Glutamatergic neuron (in vitro differentiated cells): ENCODE measurements at regions not wholly inside any gene's neighbourhood (a gene's known extent, or its start where the extent isn't known, plus 50 kb on each side); places are given as distances from the start of the nearest gene placed in this dataset.

Source experiments
- DNase-seq: peaks from one replicate; pipeline ENCODE4 v3.0.0; 2022
- H3K27ac Mint-ChIP-seq: one replicate; pipeline ENCODE4 v1.8.0; 2020; ENCODE audit warnings: mild to moderate bottlenecking, mixed read lengths, inconsistent platforms; ENCODE audit not compliant: unreplicated experiment
- H3K27me3 Mint-ChIP-seq: one replicate; pipeline ENCODE4 v1.8.0; 2020; ENCODE audit warnings: mild to moderate bottlenecking, moderate library complexity, mixed read lengths, inconsistent platforms; ENCODE audit not compliant: unreplicated experiment
- H3K36me3 Mint-ChIP-seq: one replicate; pipeline ENCODE4 v1.8.0; 2020; ENCODE audit warnings: mild to moderate bottlenecking, mixed read lengths, inconsistent platforms; ENCODE audit not compliant: unreplicated experiment
- H3K4me1 Mint-ChIP-seq: one replicate; pipeline ENCODE4 v1.8.0; 2020; ENCODE audit warnings: mild to moderate bottlenecking, low read depth, mixed read lengths, inconsistent platforms; ENCODE audit not compliant: unreplicated experiment
- H3K4me3 Mint-ChIP-seq: one replicate; pipeline ENCODE4 v1.8.0; 2020; ENCODE audit warnings: mild to moderate bottlenecking, mixed read lengths, inconsistent platforms; ENCODE audit not compliant: unreplicated experiment
- H3K9me3 Mint-ChIP-seq: one replicate; pipeline ENCODE4 v1.8.0; 2020; ENCODE audit warnings: mild to moderate bottlenecking, moderate library complexity, mixed read lengths, inconsistent platforms; ENCODE audit not compliant: unreplicated experiment
- CTCF ChIP-seq: fragments of 200-600 bp; sonication (generic); IDR thresholded peaks from one replicate; pipeline ENCODE4 v1.5.0; 2021; ENCODE audit not compliant: partially characterized antibody, unreplicated experiment

- Mint-ChIP-seq H3K4me1 (no peaks in the 10 kb centered on the region), H3K4me3 (no peak overlapping the region), H3K9me3 (no peaks in the 10 kb centered on the region), H3K27ac (no peak overlapping the region), H3K36me3 (no peaks in the 10 kb centered on the region), H3K27me3 (no peaks in the 10 kb centered on the region)
- no peak for TF ChIP-seq CTCF
- DNase-seq, result no peak
Measured at GRCh38 chr3:65035246-65035645, 347.4 kb upstream of the ADAMTS9 start.

- Mint-ChIP-seq H3K4me3 (no peak overlapping the region), H3K27ac (no peak overlapping the region), H3K27me3 (no peaks in the 10 kb centered on the region), H3K4me1 (no peaks in the 10 kb centered on the region), H3K9me3 (no peaks in the 10 kb centered on the region), H3K36me3 (no peaks in the 10 kb centered on the region)
- TF ChIP-seq CTCF, result no peak
- DNase-seq, result no peak
Measured at GRCh38 chr3:65033576-65033975, 345.8 kb upstream of the ADAMTS9 start.

GRCh38 chr3:65030847-65031463, 343.2 kb upstream of the ADAMTS9 start:
- no peak for DNase-seq
- H3K4me3 Mint-ChIP-seq, result no peak overlapping the region

GRCh38 chr3:65030014-65030627, 342.3 kb upstream of the ADAMTS9 start:
- Mint-ChIP-seq H3K9me3 (no peaks in the 10 kb centered on the region), H3K27ac (no peak overlapping the region), H3K4me3 (no peak overlapping the region), H3K4me1 (no peaks in the 10 kb centered on the region), H3K36me3 (no peaks in the 10 kb centered on the region), H3K27me3 (no peaks in the 10 kb centered on the region)
- DNase-seq, result no peak
- no peak for TF ChIP-seq CTCF

More at GRCh38 chr3:65030847-65031463, 343.2 kb upstream of the ADAMTS9 start:
- TF ChIP-seq CTCF, result no peak
- Mint-ChIP-seq H3K9me3 (no peaks in the 10 kb centered on the region), H3K36me3 (no peaks in the 10 kb centered on the region), H3K4me1 (no peaks in the 10 kb centered on the region), H3K27ac (no peak overlapping the region), H3K27me3 (no peaks in the 10 kb centered on the region)

- Mint-ChIP-seq H3K4me3 (no peak overlapping the region), H3K36me3 (no peaks in the 10 kb centered on the region), H3K9me3 (no peaks in the 10 kb centered on the region), H3K27ac (no peak overlapping the region), H3K27me3 (no peaks in the 10 kb centered on the region), H3K4me1 (no peaks in the 10 kb centered on the region)
- no peak for DNase-seq
- no peak for TF ChIP-seq CTCF
Measured at GRCh38 chr3:65029130-65029529, 341.3 kb upstream of the ADAMTS9 start.
